ENCODE measurements at regions not wholly inside any gene's neighbourhood (a gene's known extent, or its start where the extent isn't known, plus 50 kb on each side); places are given as distances from the start of the nearest gene placed in this dataset.
"Not testable (repeated sequence)": the region's sequence is repeated elsewhere in the genome, so short reads cannot be mapped to it uniquely, and the experiment has no call there.

DNA sequence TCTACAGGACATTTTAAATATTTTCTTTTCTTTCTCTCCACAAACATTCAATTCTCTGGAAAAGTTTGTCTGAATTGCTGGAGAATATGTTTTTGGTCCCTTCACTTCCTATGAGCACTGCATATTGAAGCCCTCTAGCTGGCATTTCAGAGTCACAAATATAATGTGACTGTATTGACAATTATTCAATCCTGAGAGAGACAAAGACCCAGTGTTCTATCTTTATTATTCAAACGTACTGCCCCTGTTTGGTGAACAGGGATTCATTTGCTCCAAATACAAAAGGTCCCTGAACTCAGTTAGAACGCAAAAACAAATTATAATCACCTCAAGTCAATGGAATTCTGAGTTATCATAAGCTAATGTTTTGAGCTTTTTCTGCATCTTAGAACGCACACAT is 173.1 kb upstream of the CDIN1 start:
- no peak for DNase-seq (ENCODE audit: low read depth)

DNA sequence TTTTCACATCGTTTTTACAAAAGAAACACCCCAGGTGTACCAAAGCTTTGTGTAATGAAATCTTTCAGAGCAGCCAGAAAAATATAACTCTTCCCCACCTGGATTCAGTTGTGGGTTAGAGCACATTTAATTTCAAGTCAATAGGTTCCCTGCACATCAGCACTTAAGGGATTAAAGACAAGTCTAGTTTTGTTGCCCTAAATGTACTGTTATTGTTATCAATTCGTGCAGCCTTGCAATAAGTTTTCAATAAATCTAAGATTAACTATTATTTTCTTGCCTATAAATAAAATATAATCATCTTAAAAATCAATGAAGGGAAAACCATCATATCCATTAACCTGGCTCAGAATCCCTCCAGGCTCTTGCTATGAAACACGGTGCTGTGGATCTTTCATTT is 172.5 kb upstream of the CDIN1 start:
- no peak for DNase-seq (ENCODE audit: low read depth)

DNA sequence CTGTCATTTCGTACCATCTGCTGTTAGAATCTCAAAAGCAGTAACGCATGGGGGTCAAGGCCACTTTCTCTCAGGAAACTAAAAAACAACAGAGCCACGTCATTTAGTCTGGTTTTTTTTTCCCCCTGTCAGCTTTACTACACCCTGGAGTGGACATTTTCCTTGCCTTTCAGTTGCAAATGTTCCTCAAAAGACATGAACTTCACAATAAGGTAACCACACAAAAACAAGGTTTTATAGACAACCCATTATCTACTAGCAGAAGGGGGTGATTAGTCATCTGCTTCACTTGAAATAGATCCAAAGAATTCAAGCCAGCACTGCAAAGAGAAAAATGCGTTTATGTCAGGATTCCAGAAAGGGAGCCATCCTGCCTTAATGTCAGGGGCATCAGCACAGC is 171.8 kb upstream of the CDIN1 start:
- DNase-seq (ENCODE audit: low read depth): no peak

DNA sequence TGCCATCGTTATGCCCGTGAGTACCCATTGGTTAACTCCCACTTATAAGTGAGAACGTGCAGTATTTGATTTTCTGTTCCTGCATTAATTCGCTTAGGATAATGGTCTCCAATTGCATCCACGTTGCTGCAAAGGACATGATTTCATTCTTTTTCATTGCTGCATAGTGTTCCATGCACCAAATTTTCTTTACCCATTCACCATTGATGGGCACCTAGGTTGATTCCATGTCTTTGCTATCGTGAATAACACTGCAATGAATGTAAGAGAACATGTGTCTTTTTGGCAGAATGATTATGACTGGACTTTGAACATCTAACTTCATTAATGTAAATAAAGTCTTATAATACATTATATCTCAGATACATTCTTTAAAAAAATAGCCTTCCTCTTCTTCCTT is 169.6 kb upstream of the CDIN1 start:
- DNase-seq (ENCODE audit: low read depth): no peak

DNA sequence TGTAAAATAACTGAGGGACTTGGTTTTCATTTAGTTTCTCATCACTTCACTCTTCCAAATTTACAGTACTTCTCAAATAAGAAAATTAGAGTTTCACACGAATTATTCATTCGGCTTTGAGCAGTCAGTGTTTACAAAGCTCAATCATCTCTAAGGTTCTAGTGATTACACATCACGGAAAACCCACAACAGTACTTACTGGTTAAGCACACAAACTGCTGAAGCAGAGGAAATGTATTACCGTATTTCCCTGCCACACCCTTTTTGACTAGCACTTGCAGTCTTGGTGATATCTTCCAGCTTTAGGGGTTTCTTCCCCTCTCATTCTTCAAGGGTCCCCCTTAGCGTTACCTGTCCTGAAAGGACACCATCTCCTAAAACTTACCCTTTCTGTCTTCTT is 164.8 kb upstream of the CDIN1 start:
- DNase-seq (ENCODE audit: low read depth): no peak

DNA sequence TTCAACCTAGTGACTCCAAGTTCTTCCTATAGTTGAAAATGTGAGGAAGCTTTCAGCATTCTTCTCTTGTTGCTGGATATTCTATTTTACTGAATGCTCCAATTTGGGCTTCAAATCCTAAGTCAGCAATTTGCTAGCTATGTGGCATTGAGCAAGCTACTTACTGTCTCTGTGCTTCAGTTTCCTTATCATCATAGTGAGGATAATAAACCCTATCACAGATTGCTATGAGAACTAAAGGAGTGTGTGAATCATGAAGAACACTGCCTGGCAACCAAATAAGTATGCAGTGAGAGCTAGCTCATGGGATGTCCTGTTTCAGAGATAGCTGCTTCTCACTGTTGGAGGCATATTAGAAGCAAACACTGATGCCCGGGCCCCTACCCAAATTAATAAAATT is 163.8 kb upstream of the CDIN1 start:
- no peak for DNase-seq (ENCODE audit: low read depth)

DNA sequence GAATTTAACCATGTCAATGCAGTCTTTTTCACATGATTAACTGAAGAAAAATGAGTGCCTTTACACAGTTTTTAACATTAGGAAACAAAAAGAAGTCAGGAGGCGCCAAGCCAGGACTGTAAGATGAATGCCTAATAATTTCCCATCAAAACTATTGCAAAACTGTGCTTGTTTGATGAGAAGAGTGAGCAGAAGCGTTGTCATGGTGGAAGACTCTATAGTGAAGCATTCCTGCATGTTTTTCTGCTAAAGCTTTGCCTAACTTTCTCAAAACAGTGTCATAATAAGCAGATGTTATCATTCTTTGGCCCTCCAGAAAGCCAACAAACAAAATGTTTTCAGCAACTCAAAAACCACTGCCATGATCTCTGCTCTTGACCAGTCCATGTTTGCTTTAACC is 156.8 kb upstream of the CDIN1 start:
- DNase-seq (ENCODE audit: low read depth): no peak

DNA sequence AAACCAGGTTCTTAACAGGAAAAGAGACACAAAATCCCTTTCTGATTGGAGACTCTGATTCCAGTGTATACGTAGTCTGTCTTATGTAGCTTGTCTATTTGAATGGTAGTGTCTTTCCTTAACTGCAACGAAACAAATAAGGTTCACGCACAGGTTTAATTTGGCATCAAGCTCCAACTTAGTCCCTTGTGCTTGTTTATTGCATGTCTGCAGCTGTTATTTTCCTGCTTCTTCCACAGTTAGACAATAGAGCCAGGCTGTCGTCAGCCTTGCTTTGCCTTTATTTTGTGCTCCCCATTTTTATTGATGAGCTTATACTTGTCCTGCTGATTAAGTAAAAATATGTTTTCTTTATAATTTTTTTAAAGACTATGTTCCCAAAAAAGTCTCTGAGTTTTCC is 152.7 kb upstream of the CDIN1 start:
- no peak for DNase-seq (ENCODE audit: low read depth)

DNA sequence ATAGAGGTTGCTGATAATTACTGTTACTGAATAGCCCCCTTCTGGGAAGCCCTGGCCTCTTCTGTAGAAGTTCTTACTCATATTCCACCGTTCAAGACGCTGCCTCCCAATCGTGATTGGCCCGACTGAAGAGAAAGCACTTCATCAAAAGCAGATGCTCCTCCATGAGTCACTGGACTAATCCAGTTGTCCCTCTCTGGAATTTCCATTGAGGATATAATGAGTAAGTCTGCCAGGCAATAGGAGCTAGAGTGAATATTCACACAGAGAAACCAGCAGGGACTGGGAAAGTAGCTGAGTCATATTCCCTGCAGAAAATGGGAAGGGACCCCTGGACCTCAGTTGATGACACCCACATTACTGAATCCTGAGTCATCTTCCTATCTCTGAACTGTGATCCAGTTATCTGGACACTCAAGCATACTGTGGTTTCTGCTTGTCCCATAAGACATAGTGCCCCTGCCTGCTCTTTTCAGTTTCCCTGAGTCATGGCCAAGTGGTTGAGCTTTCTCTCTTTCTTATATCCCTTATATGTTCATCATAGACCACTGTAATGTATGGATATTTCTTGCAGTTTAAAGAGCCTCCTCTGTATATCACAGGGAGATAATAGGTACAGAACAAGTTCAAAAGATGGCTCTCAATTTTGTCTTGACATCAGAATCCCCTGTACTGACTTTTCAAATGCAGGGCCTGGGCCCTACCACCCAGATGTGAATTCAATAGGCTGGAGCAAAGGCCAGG is 151.2 kb upstream of the CDIN1 start:
- no peak for DNase-seq (ENCODE audit: low read depth)

DNA sequence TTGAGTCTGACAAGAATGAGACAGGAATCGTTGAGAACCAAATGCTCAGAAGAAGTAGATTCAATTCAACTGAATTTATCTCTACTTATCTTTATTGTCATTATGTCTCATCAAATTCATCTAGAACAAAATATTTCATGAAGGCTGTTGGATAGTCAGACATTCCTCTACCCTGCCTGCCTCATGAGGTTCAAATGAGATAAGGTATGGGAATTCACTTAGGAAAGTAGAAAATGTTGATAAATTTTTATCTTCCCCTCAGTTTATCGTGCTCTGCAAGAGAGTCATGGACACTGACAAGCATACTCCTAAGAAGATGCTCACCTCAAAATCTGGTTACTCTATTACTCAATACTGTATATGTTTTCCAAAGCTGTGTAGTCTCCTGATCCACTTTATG is 149.7 kb upstream of the CDIN1 start:
- DNase-seq (ENCODE audit: low read depth): no peak

DNA sequence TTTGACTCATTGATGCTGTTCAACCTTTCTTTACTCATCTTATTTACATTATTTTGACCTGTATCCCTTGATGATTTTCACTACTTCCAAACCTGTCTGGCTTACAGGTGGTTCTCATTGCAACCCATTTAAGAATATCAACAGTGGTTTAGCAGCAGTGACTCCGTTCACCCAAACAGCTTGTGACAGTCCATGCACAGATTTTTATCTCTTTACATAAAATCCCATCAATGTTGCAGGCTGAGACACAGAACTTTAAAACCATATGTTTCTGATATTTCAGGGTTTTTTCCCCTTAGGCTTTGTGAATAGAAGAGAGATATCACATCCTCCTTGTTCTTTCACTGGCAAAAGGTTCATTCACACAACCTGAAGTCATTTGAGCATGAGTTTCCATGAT is 149.1 kb upstream of the CDIN1 start:
- DNase-seq (ENCODE audit: low read depth): no peak

DNA sequence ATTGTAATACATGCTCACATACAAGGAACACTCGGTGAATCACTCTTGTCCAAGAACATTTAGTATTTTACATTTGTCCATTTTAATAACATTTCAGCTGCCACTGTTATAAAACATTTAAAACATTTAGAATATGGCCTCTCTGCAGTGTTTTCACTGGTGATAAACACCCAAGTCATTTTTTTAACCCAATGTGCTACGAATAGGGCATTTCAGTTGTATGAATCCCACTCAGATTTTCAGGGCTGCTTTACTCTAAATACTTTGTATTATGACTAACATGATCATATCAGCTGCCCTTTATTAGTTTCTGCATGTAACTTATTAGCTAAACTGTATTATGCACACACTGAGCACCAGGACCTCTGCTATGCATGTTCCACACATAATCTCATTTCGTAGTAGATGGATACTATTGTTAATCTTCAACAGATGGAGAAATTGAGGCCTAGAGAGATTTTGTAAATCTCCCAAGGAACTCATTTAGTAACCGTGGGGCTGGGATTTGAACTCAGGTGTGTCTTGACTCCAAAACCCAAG is 148.6 kb upstream of the CDIN1 start:
- no peak for DNase-seq (ENCODE audit: low read depth)

DNA sequence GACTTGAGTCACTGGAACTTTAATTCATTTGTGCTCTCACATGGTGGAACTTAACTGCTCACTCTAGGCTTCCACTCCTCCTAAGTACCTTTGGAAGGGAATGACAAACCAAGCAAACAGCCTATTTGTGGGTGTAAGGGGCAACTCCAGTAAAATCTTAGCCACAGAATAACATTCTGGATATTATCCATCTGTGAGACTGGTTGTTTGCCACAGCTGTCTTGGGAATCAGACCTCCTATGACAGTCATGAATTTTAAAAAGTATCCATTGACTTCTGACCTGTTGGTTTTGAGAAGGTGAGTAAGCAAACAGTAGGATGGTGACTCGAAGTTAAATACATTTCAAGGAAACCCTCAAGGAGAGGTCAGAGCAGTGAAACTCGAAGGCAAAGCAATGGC is 147.3 kb upstream of the CDIN1 start:
- no peak for DNase-seq (ENCODE audit: low read depth)

DNA sequence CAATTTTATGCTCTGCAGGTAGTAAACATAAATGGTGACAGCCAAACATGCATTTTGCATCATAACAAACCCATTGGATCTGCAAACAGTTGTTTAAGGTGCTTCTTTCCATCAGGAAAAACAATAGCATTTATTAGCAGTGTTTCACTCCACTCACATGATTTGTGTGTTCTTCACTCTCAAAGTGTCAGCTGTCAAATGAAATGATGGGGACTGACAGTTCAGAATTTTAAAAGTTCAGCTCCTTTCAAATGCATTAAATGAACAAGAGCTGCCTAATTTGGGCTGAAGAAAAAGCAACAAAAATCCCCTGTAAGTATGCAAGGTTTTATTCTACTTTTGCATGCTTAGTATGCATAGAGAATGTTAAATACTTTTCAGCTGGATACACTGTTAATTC is 145.2 kb upstream of the CDIN1 start:
- DNase-seq (ENCODE audit: low read depth): no peak

DNA sequence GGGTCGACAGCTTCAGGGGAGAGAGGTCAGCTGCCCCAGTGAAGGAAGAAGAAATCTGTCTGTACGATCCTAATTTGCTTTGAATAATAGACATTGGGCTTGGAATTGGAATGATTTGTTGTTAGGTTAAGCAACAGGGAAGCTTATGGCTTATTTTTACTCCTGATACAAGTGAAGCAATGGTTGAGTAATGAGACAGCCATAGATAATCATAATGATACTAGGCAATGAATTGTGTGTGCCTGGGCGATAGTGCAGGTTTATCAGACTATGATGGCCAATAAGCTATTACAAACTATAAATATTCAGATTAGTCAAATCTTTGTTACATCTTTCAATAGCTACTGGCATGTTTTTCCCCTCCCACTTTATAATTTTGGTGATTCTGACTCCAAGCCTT is 140.9 kb upstream of the CDIN1 start:
- DNase-seq (ENCODE audit: low read depth): no peak

DNA sequence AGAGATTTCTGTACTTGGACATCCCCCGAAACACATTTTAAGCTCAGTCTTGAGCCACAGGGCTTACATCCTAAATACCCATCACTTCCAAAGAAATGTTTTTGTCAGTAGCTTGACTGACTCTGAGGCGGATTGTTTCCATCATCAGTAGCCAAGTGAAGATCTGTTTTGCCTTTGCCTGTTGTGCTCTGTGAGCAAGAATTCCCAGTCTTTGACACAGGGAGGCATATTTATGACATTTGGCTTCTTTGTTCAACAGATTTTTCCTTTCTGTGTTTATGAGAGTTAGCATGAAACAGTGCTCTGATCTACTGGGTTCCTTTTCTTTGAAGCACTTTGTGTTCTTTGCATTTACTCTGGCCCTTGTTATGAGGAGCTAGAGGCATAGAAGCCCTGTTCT is 132.1 kb upstream of the CDIN1 start:
- no peak for DNase-seq (ENCODE audit: low read depth)

DNA sequence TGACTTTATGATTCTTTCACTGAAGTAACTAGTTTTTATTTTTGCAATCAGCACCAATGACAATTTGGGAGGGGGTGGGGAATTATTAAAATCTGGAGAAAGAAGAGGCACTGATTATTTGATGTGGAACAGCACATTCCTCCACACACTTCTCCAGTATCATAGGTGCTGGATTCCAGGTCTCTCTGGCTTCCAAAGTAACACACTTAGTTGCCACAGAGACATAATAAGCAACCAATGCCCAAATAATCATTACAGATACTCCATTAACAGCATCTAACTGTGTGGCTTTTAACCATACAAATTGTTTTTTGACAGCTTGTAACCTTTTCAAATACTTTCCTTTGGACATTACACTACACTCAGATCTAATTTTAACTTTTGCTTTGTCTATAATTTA is 131.0 kb upstream of the CDIN1 start:
- no peak for DNase-seq (ENCODE audit: low read depth)

DNA sequence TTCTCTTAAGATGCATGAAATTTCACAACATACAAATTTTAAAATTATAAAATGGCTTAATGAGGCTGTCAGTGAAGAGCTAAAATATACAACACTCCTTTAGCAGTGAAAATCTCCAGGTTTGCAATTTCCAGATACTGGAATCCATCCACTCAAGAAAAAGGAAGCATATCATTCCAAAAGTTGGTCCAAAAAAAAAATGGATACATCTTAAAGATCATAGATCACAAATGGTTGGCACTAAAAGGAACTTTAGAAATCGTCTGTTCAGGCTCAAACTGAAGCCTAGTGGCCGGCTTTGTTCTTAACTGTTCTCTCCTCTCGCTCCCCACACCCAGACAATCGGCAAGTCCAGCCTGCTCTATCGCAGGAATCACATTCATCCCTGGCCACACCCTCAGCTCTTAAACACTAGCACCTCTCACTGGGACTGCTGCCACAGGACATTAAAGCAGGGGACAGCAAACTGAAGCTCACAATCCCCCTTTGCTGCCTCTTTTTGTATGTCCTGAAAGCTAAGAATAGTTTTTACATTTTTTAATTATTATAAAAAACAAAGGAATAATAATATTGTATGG is 130.3 kb upstream of the CDIN1 start:
- DNase-seq (ENCODE audit: low read depth): no peak

DNA sequence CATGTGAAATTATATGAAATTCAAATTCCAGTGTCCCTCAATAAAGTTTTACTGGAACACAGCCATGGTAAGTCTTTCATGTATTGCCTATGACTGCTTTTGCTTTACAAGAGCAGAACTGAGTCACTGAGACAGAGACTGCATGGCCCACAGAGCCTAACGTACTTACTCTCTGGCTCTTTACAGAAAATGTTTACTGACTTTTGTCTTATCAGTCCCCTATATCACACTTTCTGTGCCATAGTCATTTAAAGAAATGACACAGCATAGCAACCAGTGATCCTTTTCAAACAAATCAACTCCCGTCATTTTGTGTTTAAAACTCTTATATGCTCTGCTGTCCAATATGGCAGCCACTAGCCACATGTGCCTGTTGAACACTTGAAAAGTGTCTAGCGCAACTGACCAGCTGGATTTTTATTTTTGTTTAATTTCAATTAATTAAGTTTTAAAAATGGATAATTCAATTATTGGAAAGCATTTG is 129.7 kb upstream of the CDIN1 start:
- no peak for DNase-seq (ENCODE audit: low read depth)

DNA sequence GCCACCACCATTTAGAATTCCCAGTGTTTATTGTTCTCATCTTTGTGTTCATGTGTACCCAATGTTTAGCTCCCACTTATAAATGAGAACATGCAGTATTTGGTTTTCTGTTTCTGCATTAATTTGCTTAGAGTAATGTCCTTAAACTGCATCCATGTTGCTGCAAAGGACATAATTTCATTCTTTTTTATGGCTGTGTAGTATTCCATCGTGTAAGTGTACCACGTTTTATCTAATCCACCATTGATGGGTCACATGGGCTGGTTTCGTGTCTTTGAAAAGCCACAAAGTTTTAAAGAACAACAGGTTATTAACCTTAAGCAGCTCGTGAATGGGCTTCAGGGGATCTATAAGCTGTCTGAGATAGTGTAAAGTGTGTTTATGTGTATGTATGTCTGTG is 125.2 kb upstream of the CDIN1 start:
- DNase-seq (ENCODE audit: low read depth): not testable (repeated sequence)

DNA sequence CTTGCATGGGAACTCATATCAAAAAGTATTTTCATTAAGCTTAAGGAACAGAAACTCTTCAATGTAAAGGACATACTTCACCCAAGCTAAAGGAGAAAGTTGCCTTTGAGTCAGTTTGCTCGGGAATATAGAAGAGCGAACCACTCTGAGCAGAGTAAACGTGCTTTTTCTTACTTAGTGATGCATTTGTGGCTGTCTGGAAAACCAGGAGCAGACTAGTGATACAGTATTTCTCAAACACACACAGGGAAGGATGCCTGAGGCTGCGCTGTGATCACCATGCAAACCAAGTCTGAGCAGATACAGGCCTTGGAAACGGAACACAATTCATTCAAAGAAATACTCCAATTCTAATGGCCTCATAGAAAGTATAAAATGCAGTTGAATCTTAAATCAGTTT is 121.0 kb upstream of the CDIN1 start:
- no peak for DNase-seq (ENCODE audit: low read depth)

DNA sequence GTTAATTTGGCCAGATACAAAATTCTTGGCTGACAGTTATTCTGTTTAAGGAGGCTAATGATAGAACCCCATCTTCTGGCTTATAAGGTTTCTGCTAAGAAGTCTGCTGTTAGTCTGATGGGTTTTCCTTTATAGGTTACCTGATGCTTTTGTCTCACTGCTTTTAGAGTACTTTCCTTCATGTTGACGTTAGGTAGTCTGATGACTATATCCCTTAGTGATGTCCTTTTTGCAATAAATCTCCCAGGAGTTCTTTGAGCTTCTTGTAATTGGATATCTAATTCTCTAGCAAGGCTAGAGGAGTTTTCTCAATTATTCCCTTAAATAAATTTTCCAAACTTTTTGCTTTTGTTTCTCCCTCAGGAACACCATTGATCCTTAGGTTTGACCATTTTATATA is 114.1 kb upstream of the CDIN1 start:
- DNase-seq (ENCODE audit: low read depth): no peak

DNA sequence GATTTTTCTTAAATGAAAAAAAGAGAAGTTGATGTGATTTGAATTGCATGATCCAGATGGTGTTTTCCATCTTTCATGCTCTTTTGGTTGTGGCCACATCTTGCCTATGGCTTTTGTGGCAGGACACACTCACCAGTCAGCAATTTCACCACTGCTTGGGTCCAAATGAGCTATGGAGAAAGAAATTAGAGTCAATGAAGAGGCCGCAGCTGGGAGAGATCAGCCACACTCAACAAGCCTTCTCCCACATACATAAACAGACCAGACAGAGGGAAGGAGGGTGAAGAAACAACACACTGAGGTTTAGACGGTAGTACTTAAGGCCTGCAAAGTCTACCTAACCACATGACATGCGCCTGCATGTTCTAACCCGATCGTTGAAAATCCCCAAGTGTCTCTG is 110.7 kb upstream of the CDIN1 start:
- no peak for DNase-seq (ENCODE audit: low read depth)
